Mesenchymal stem cell (in vitro differentiated cells and primary cell): ENCODE measurements at regions not wholly inside any gene's neighbourhood (a gene's known extent, or its start where the extent isn't known, plus 50 kb on each side); places are given as distances from the start of the nearest gene placed in this dataset.

ENCODE experiments used
- DNase-seq: peaks from one replicate; pipeline ENCODE4 v3.0.0-alpha.2; 2013
- H2AFZ ChIP-seq: one replicate; pipeline ENCODE4 v1.6.1; 2013; ENCODE audit warnings: low read depth, mild to moderate bottlenecking, control low read depth, inconsistent platforms, low read length, moderate library complexity
- H2AK5ac ChIP-seq: 2 replicates; pipeline ENCODE4 v1.6.1; 2013; ENCODE audit warnings: low read length, moderate library complexity, mild to moderate bottlenecking, inconsistent platforms; ENCODE audit not compliant: severe bottlenecking
- H2BK120ac ChIP-seq: one replicate; pipeline ENCODE4 v1.6.1; 2013; ENCODE audit warnings: low read depth, mild to moderate bottlenecking, inconsistent platforms, low read length, moderate library complexity
- H2BK12ac ChIP-seq, 2 experiments: one replicate each; pipeline ENCODE4 v1.6.1; 2013; ENCODE audit warnings: inconsistent platforms in 2 of 2, low read length in 2 of 2, mild to moderate bottlenecking in 2 of 2, moderate library complexity in 2 of 2, control low read depth in 1 of 2
- H2BK15ac ChIP-seq: one replicate; pipeline ENCODE4 v1.6.1; 2013; ENCODE audit warnings: mild to moderate bottlenecking, low read depth, inconsistent platforms; ENCODE audit not compliant: poor library complexity, severe bottlenecking
- H2BK5ac ChIP-seq: 2 replicates; pipeline ENCODE4 v1.6.1; 2013; ENCODE audit warnings: low read depth, mild to moderate bottlenecking, low read length, control low read depth, inconsistent platforms; ENCODE audit not compliant: poor library complexity, severe bottlenecking
- H3K14ac ChIP-seq, 2 experiments: one replicate each; pipeline ENCODE4 v1.6.1; 2013; ENCODE audit warnings: inconsistent platforms in 2 of 2, low read length in 2 of 2, control low read depth in 1 of 2, mild to moderate bottlenecking in 1 of 2, moderate library complexity in 1 of 2
- H3K18ac ChIP-seq, 2 experiments: one replicate each; pipeline ENCODE4 v1.6.1; 2013; ENCODE audit warnings: inconsistent platforms in 2 of 2, low read length in 2 of 2, control low read depth in 1 of 2, low read depth in 1 of 2, mild to moderate bottlenecking in 1 of 2
- H3K23ac ChIP-seq, 2 experiments: one replicate each; pipeline ENCODE4 v1.6.1; 2013; ENCODE audit warnings: inconsistent platforms in 2 of 2, low read length in 2 of 2, mild to moderate bottlenecking in 2 of 2, moderate library complexity in 2 of 2, control low read depth in 1 of 2
- H3K27ac ChIP-seq: 2 replicates; pipeline ENCODE4 v1.5.1; 2013; ENCODE audit warnings: mild to moderate bottlenecking, moderate library complexity, low read length, control low read depth, inconsistent platforms; ENCODE audit not compliant: poor library complexity, severe bottlenecking
- H3K27me3 ChIP-seq, 2 experiments: 2 replicates each; pipeline versions ENCODE4 v1.6.1 to v1.7.0; 2013; ENCODE audit warnings: low read length in 2 of 2, mild to moderate bottlenecking in 2 of 2, moderate library complexity in 2 of 2, control low read depth in 1 of 2, inconsistent platforms in 1 of 2; ENCODE audit not compliant: control insufficient read depth in 1 of 2, insufficient read depth in 1 of 2
- H3K36me3 ChIP-seq, 2 experiments: 2 replicates each; pipeline versions ENCODE4 v1.6.1 to v1.7.0; 2013; ENCODE audit warnings: low read length in 2 of 2, control low read depth in 1 of 2, inconsistent platforms in 1 of 2, low read depth in 1 of 2, mild to moderate bottlenecking in 1 of 2; ENCODE audit not compliant: insufficient read depth in 2 of 2, control insufficient read depth in 1 of 2
- H3K4ac ChIP-seq, 2 experiments: one replicate each; pipeline ENCODE4 v1.6.1; 2013; ENCODE audit warnings: inconsistent platforms in 2 of 2, low read length in 2 of 2, mild to moderate bottlenecking in 2 of 2, moderate library complexity in 2 of 2, control low read depth in 1 of 2, low read depth in 1 of 2
- H3K4me1 ChIP-seq: 2 replicates; pipeline ENCODE4 v1.6.1; 2013; ENCODE audit warnings: low read depth, low read length, control low read depth; ENCODE audit not compliant: control insufficient read depth, insufficient read depth
- H3K4me2 ChIP-seq: 2 replicates; pipeline ENCODE4 v1.6.1; 2013; ENCODE audit warnings: low read length, mild to moderate bottlenecking, inconsistent platforms; ENCODE audit not compliant: poor library complexity, severe bottlenecking
- H3K4me3 ChIP-seq, 2 experiments: 2 replicates each; pipeline versions ENCODE4 v1.5.1 to v1.7.0; 2013; ENCODE audit warnings: low read length in 2 of 2, mild to moderate bottlenecking in 2 of 2, control low read depth in 1 of 2, low read depth in 1 of 2; ENCODE audit not compliant: insufficient read depth in 1 of 2
- H3K79me1 ChIP-seq: replicated peaks from 2 replicates; pipeline ENCODE4 v1.6.1; 2013; ENCODE audit warnings: mild to moderate bottlenecking, control low read depth, low read length, inconsistent platforms; ENCODE audit not compliant: poor library complexity, severe bottlenecking
- H3K9ac ChIP-seq: 2 replicates; pipeline ENCODE4 v1.7.0; 2013; ENCODE audit warnings: mild to moderate bottlenecking, low read length, moderate library complexity
- H3K9me3 ChIP-seq: 2 replicates; pipeline ENCODE4 v1.7.0; 2013; ENCODE audit warnings: mild to moderate bottlenecking, low read length; ENCODE audit not compliant: control insufficient read depth
- H4K8ac ChIP-seq: one replicate; pipeline ENCODE4 v1.6.1; 2013; ENCODE audit warnings: inconsistent platforms, mild to moderate bottlenecking, low read length, moderate library complexity
- H4K91ac ChIP-seq: one replicate; pipeline ENCODE4 v1.6.1; 2013; ENCODE audit warnings: mild to moderate bottlenecking, low read length, inconsistent platforms
- WGBS: methylation state at CpG from one replicate; pipeline ENCODE4 v1.1.7; 2013; ENCODE audit warnings: mixed read lengths; 5-methylcytosine and 5-hydroxymethylcytosine counted together

DNA sequence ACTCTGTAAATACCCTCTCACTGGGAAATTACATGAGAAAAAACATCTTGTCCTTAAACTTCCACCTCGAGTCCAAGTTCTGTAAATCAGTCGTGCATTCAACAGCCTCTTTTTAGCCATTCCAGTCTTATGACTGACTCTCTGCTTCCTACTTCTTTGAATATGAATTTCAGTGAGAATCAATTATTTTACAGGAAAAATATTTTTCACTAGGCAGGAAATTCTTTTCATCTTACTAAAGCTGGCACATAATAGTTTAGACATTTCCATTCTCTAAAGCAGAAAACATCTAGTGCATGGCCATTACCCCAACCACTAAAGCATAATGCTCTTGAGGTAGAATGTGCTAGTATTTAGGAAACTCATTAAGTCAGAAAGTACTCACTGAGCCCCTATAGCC lies 565.7 kb upstream of the FAT1 start:
- Histone ChIP-seq H3K4me1 (peaks cover 2% of the 10 kb centered on the region), H3K4ac (no peak overlapping the region), H3K14ac (no peak overlapping the region), H3K27ac (peak overlapping the region; percentile 60), H3K27me3 (no peaks in the 10 kb centered on the region), H2BK120ac (no peak overlapping the region), H3K4me2 (no peak overlapping the region), H3K79me1 (no peaks in the 10 kb centered on the region), H4K91ac (no peak overlapping the region), H3K36me3 (no peaks in the 10 kb centered on the region), H2BK12ac (no peak overlapping the region), H3K23ac (no peak overlapping the region), H3K18ac (no peak overlapping the region), H2BK5ac (no peak overlapping the region), H3K4me3 (no peak overlapping the region), H3K9ac (no peak overlapping the region), H3K9me3 (no peaks in the 10 kb centered on the region), H2AFZ (no peak overlapping the region), H4K8ac (no peak overlapping the region), H2AK5ac (no peak overlapping the region), H2BK15ac (no peak overlapping the region)
- DNase-seq: no peak
- 0% methylated on average over 1 of the region's 2 CpGs for WGBS

DNA sequence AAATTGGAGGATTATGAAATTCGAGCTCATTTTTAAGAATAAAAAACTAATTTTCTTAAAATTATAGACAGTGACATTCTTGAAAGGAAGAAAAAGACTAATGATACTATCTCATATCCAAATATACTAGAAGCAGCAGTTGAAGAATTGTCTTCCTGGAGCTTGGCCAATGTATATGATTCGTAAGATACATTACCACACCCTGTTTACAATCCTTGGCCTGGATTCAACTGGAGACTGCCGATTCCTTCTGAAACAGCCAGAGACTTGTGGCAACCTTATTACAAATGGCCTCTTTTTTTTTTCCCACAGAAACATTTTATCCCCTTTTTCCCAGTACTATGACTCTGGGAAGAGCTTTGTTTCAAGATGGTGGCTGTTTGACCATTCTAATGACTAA lies 571.2 kb upstream of the FAT1 start:
- H2AK5ac ChIP-seq: no peak overlapping the region
- WGBS: 42% methylated on average over 2 of the region's 3 CpGs
- H3K18ac ChIP-seq: no peak overlapping the region
- H3K14ac ChIP-seq: no peak overlapping the region
- no peak overlapping the region for H3K9ac ChIP-seq
- H3K23ac ChIP-seq: no peak overlapping the region
- H4K91ac ChIP-seq: no peak overlapping the region
- no peaks in the 10 kb centered on the region for H3K4me1 ChIP-seq
- DNase-seq: peak; percentile 24
- no peak overlapping the region for H2BK5ac ChIP-seq
- H2AFZ ChIP-seq: no peak overlapping the region
- H2BK12ac ChIP-seq: no peak overlapping the region
- H3K4me3 ChIP-seq: no peak overlapping the region
- no peaks in the 10 kb centered on the region for H3K36me3 ChIP-seq
- no peak overlapping the region for H2BK15ac ChIP-seq
- no peak overlapping the region for H4K8ac ChIP-seq
- H3K27ac ChIP-seq: no peak overlapping the region
- no peak overlapping the region for H3K4ac ChIP-seq
- no peaks in the 10 kb centered on the region for H3K27me3 ChIP-seq
- no peak overlapping the region for H2BK120ac ChIP-seq
- peaks cover 1% of the 10 kb centered on the region for H3K9me3 ChIP-seq
- no peak overlapping the region for H3K4me2 ChIP-seq
- no peaks in the 10 kb centered on the region for H3K79me1 ChIP-seq

- Histone ChIP-seq H2BK120ac (no peak overlapping the region), H2BK5ac (no peak overlapping the region), H2AFZ (no peak overlapping the region), H3K4me1 (no peaks in the 10 kb centered on the region), H2BK15ac (no peak overlapping the region), H3K9ac (no peak overlapping the region), H3K36me3 (no peaks in the 10 kb centered on the region), H2BK12ac (peak overlapping the region in 1 of 2 experiments; percentile 29), H3K23ac (no peak overlapping the region), H3K14ac (no peak overlapping the region), H3K9me3 (peaks cover 3% of the 10 kb centered on the region), H2AK5ac (no peak overlapping the region), H3K27me3 (no peaks in the 10 kb centered on the region), H3K18ac (no peak overlapping the region), H4K91ac (no peak overlapping the region), H3K4me3 (no peak overlapping the region), H3K27ac (no peak overlapping the region), H4K8ac (no peak overlapping the region), H3K79me1 (no peaks in the 10 kb centered on the region), H3K4me2 (no peak overlapping the region), H3K4ac (no peak overlapping the region)
- no peak for DNase-seq
- whole genome bisulfite sequencing: 96% methylated on average over 16 of the region's 16 CpGs
Measured at GRCh38 chr4:187301923-187302322, 578.3 kb upstream of the FAT1 start.

DNA sequence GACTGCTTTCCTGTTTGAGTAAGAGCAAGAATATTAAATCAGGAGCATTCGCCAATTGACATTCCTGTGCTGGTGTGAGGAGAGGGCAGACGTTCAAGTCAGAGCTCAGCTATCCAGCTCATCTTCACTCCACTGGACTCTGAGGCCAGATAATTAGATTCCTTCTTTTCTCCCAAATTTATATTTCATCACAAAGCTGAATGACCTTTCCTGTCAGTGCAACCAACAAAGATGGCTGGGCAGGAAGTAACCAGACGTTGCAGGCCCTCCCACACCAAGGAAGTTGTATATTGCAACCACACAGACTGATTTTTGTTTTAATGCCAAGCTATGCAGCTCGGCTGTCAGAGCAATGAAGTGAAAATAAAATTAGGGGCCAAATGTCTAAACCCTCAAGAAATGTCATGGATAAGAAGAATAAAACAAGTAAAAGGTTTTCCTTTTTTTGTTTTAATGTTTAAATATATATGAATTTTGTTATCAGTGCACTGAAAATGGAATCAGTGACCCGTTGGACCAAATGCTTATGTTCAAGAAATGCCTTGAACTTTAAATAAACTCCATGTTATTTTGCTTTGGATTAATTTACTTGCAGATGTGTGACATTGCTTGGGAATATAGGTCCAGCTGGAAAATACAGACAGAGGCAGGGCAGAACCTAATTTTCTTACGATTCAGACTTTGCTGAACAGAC lies 578.9 kb upstream of the FAT1 start:
- Histone ChIP-seq H3K4me3 (no peak overlapping the region), H2BK5ac (no peak overlapping the region), H3K9me3 (peaks cover 3% of the 10 kb centered on the region), H3K79me1 (no peaks in the 10 kb centered on the region), H2BK120ac (no peak overlapping the region), H3K23ac (no peak overlapping the region), H3K27me3 (no peaks in the 10 kb centered on the region), H2AK5ac (no peak overlapping the region), H3K4me2 (no peak overlapping the region), H3K4ac (no peak overlapping the region), H2BK12ac (no peak overlapping the region), H4K91ac (no peak overlapping the region), H3K36me3 (no peaks in the 10 kb centered on the region), H3K9ac (no peak overlapping the region), H3K18ac (no peak overlapping the region), H3K4me1 (no peaks in the 10 kb centered on the region), H4K8ac (no peak overlapping the region), H3K27ac (no peak overlapping the region), H2AFZ (no peak overlapping the region), H2BK15ac (no peak overlapping the region), H3K14ac (no peak overlapping the region)
- WGBS: 73% methylated on average over 6 of the region's 6 CpGs
- no peak for DNase-seq
